ENCODE measurements at regions not wholly inside any gene's neighbourhood (a gene's known extent, or its start where the extent isn't known, plus 50 kb on each side); places are given as distances from the start of the nearest gene placed in this dataset.

GRCh38 chr22:26974914-26975803 is 317.8 kb downstream of the MIAT start:
- no peak for DNase-seq

DNA sequence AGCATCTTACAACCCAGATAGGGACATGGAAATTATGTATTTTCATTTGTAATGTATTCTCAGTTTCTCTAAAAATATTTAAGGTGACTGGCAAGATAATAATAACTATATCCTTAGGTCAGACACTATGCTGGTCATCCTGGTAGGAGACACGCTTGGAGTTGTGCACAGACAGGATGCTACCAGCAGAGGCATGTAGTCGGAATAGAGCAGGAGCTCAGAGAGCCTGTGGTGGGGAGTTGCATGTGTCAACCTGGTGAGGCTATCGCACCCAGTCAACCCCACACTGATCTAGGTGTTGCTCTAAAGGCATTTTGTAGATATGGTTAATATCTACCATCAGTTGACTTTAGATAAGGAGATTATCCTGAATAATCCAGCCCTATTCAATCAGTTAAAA is 318.5 kb downstream of the MIAT start:
- DNase-seq: no peak

GRCh38 chr22:26977741-26978376 is 320.5 kb downstream of the MIAT start:
- no peak for DNase-seq

GRCh38 chr22:26979294-26979693 is 321.9 kb downstream of the MIAT start:
- no peak for DNase-seq

- DNase-seq: peak; percentile 10
These were observed 323.7 kb downstream of the MIAT start for GRCh38 chr22:26981111-26981510.

- no peak for DNase-seq
These were observed 324.2 kb downstream of the MIAT start for GRCh38 chr22:26981541-26981940.

DNA sequence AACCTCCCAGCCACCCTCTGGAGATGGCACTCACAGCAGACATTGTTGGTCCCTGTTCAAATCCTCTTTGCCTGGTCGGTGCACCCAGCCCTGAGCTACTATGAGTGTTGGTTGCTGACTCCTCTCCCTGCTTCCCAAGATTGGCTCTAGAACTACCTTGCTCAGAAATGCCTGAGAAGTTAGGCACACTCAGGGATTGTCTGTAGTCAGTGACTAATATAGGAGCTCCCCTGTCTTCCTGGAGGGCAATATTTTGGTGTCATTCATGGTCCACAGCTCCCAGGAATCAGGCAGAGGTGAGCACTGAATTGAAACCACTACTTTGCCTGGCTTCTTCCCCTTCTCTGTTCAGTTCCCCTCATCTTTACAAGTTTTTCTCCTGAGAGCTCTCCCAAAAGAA is 325.9 kb downstream of the MIAT start:
- no peak for DNase-seq

GRCh38 chr22:26985206-26985605 is 327.8 kb downstream of the MIAT start:
- DNase-seq: no peak

DNA sequence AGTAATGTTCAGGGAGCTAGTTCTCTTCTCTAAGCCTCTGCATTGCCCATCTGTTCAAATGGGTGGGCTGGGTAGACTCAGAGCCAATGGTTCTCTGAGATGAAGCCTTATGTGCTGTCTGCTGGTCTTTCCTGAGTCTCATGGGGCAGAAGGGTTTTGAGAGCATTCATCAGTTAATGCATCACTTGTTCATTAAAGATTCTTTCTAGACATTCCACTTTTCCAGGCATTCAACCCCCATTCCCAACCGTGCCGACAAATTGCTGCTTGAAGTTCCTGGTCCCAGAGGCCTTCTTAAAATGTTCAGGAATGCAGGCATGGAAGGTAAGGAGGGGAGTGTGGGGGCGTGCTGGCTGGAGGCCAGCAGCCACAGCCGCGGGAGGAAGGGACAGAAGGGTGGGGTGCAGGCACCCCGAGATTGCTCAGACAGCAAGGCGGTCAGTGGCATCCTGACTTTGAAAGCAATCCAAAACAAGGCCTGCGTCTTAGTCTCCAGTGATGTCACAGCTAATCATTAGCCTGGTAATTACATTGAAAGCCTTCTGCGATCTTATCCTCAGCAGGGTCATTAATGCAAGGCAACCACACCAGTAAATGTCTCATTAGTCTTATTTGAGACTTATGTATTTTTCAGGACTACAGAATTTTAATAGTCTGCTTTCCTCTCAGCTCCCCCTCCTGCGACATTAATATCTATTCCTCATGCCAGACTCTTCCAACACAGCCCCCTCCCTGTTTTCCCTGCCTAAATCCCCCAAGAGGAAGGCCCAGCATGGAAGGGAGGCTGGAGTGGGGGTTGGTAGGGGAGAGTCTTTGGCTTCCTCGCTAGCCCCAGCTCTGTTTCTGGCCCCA is 328.8 kb downstream of the MIAT start:
- DNase-seq: no peak

GRCh38 chr22:26986884-26987283 is 329.5 kb downstream of the MIAT start:
- no peak for DNase-seq

- DNase-seq: no peak
These were observed 333.3 kb downstream of the MIAT start for GRCh38 chr22:26990503-26991189.

DNA sequence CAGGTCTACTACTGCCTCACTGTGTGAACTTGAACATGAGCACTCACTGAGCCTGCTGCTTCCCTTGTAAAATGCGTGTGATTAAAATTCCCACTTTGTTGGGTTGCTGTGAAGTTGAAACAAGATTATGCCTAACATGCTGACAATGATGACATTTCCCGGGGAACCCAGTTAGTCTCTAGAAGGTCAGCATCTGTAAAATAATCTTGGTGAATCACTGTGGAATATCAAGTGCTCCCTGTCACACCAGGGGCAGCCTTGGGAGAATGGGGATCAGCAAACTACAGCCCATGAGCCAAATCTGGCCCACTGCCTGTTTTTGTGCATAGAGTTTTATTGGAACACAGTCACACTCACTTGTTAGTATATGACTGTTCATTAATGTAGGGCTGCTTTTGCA is 335.2 kb downstream of the MIAT start:
- DNase-seq: no peak

GRCh38 chr22:26993886-26994285 is 336.5 kb downstream of the MIAT start:
- no peak for DNase-seq

DNA sequence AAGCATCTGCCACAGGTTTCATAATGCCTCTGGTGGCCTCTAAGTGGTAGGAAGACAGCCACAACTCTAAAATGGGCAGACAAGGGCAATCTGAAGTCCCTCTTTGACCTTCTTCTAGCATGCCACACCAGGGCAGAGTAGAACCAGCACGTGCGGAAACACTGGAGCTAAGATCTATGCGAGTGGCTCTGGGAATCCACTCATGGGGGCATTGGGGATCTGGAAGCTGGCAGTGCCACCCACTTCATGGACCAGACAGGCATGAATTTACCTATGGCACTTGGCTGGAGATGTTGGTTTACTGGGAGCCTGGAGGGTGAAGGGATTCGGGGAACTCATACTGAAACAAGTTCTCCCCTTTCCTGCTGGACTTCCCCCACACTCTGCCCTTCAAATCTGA is 337.4 kb downstream of the MIAT start:
- DNase-seq: no peak

GRCh38 chr22:26995235-26995634 is 337.8 kb downstream of the MIAT start:
- peak; percentile 44 for DNase-seq

GRCh38 chr22:26996154-26996553 is 338.8 kb downstream of the MIAT start:
- no peak for DNase-seq

DNA sequence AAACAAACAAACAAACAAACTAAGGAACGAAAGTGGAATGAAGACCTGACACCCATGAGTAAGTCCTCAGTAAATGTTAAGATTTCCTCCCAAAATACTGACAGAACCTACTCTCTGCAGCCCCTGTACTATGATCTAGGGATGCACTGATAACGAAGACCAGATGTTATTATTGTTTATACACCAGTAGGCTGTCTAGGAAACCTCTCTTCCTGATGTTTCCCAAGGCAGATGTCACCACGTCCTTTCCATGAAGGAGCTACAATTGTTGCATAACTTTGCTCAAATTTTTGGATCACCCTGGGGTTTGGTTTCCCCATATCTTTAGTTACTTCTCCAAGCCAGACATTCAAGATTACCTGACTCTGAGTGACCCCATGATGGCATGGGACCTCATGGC is 340.7 kb downstream of the MIAT start:
- no peak for DNase-seq

GRCh38 chr22:26998716-26999115 is 341.3 kb downstream of the MIAT start:
- DNase-seq: no peak

- DNase-seq: no peak
These were observed 345.9 kb downstream of the MIAT start for GRCh38 chr22:27003297-27003696.

- no peak for DNase-seq
These were observed 347.0 kb downstream of the MIAT start for GRCh38 chr22:27004434-27004833.

- no peak for DNase-seq
These were observed 351.1 kb downstream of the MIAT start for GRCh38 chr22:27008454-27008853.

GRCh38 chr22:27011133-27011532 is 353.7 kb downstream of the MIAT start:
- DNase-seq: no peak

GRCh38 chr22:27011717-27012116 is 354.3 kb downstream of the MIAT start:
- DNase-seq: no peak
